ENCODE measurements at regions not wholly inside any gene's neighbourhood (a gene's known extent, or its start where the extent isn't known, plus 50 kb on each side); places are given as distances from the start of the nearest gene placed in this dataset.
"Not testable (repeated sequence)": the region's sequence is repeated elsewhere in the genome, so short reads cannot be mapped to it uniquely, and the experiment has no call there.

DNA sequence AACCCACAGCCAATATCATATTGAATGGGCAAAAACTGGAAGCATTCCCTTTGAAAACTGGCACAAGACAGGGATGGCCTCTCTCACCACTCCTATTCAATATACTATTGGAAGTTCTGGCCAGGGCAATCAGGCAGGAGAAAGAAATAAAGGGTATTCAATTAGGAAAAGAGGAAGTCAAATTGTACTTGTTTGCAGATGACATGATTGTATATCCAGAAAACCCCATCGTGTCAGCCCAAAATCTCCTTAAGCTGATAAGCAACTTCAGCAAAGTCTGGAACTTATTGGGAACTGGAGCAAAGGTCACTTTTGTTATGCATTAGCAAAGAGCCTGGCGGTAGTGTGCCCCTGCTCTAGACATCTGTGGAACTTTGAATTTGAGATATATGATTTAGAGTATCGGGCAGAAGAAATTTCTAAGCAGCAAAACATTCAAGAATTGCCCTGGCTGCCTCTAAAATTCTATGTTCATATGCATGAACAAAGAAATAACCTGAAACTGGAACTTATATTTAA is 53.4 kb upstream of the PSMA1 start:
- not testable (repeated sequence) for DNase-seq (ENCODE audit: extremely low spot score); H3K36me3 ChIP-seq (ENCODE audit: insufficient read depth); H3K4me1 ChIP-seq (ENCODE audit: insufficient read depth); H3K4me3 ChIP-seq (ENCODE audit: low read depth, low read length); H3K27ac ChIP-seq (ENCODE audit: low read depth)
- WGBS: 51% methylated on average over 3 of the region's 3 CpGs

DNA sequence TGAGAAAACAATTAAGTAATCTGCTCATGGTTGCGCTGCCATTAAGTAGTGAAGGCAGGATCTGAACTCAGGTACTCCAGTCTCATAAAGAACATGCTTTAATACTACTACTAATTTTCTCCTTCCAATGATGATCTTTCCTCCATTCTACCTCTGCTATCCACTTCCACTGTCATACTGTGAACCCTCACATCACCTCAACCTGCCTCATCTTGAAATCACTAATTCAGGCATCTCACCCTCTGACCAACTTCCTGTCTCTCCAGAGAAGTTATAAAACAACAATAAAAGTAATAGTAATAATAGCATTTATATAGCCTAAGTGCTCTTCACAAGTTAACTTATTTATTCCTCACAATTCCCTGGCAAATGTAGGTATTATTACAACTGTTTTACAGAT is 57.1 kb upstream of the PSMA1 start:
- Histone ChIP-seq H3K4me3 (ENCODE audit: low read depth, low read length) (no peak overlapping the region), H3K4me1 (ENCODE audit: insufficient read depth) (no peaks in the 10 kb centered on the region), H3K27ac (ENCODE audit: low read depth) (no peak overlapping the region), H3K36me3 (ENCODE audit: insufficient read depth) (no peaks in the 10 kb centered on the region)
- DNase-seq (ENCODE audit: extremely low spot score): no peak
- 100% methylated on average over 1 of the region's 1 CpG for WGBS

DNA sequence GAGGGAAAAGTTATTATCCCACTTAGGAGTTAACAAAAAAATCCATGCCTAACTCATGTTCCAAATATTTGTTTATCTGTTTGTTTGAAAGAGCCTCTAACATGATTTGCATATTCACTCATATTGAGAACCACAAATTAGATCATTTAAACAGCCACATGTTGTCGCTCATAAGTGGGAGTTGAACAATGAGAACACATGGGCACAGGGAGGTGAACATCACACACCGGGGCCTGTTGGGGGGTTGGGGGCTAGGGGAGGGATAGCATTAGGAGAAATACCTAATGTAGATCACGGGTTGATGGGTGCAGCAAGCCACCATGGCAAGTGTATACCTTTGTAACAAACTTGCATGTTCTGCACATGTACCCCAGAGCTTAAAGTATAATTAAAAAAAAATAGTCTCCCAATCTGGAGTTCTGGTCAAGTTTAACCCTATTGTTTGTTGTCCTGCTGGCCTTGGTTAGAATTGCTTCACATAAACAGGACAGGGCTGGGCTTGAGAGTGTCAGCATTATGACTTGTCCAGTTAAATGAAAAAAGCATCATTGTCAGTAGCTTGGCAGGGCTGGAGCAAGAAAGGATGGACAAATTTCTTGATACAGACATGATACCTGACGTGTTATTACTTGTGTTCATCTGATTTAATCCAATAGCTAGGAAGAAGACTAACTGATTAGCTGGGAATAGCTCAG is 57.8 kb upstream of the PSMA1 start:
- Histone ChIP-seq H3K4me1 (ENCODE audit: insufficient read depth) (no peaks in the 10 kb centered on the region), H3K27ac (ENCODE audit: low read depth) (no peak overlapping the region), H3K36me3 (ENCODE audit: insufficient read depth) (no peaks in the 10 kb centered on the region), H3K4me3 (ENCODE audit: low read depth, low read length) (no peak overlapping the region)
- 86% methylated on average over 4 of the region's 4 CpGs for WGBS
- no peak for DNase-seq (ENCODE audit: extremely low spot score)

DNA sequence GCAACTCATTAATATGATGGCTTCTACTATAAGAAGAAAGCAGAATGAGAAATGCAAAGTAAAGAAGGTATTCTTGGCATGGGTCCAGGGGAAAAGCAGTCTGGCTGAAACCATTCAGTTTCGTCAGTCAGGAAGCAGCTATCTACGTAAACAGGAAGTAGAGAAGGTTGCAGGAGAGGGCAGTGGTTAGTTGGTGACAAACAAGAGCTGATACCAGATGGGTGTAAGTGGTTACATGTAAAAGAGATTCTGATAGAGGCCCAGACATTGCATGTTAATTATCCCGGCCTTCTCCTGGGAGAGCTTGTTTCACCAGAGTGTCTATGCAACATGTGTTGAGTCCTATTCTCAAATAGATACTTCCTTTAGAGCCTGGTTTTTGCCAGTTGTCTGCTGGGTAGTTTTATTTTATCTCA is 58.4 kb upstream of the PSMA1 start:
- H3K27ac ChIP-seq (ENCODE audit: low read depth): peak overlapping the region; percentile 70
- DNase-seq (ENCODE audit: extremely low spot score): peak; percentile 25
- H3K4me3 ChIP-seq (ENCODE audit: low read depth, low read length): no peak overlapping the region
- 40% methylated on average over 3 of the region's 3 CpGs for WGBS
- no peaks in the 10 kb centered on the region for H3K36me3 ChIP-seq (ENCODE audit: insufficient read depth)
- no peaks in the 10 kb centered on the region for H3K4me1 ChIP-seq (ENCODE audit: insufficient read depth)

DNA sequence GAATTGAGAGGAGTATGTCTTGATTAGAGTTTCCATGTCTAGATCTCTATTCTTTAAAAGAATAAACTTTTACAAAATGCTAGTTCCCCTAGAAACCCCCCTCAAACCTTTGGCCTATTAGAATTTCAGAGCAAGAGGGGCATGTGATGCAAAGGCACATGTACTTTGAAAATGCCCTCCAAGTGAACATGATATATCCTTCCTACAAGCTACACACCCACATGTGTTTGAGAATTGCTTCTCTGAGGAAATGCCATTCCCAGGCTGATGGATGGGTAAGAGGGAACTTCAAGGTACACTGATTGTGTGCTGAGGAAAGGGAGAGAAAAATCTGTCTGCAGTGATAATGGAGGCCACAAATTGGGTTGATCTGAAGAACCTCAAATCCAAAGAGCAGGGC is 59.5 kb upstream of the PSMA1 start:
- Histone ChIP-seq H3K27ac (ENCODE audit: low read depth) (no peak overlapping the region), H3K4me3 (ENCODE audit: low read depth, low read length) (no peak overlapping the region), H3K4me1 (ENCODE audit: insufficient read depth) (no peaks in the 10 kb centered on the region), H3K36me3 (ENCODE audit: insufficient read depth) (no peaks in the 10 kb centered on the region)
- DNase-seq (ENCODE audit: extremely low spot score): no peak

DNA sequence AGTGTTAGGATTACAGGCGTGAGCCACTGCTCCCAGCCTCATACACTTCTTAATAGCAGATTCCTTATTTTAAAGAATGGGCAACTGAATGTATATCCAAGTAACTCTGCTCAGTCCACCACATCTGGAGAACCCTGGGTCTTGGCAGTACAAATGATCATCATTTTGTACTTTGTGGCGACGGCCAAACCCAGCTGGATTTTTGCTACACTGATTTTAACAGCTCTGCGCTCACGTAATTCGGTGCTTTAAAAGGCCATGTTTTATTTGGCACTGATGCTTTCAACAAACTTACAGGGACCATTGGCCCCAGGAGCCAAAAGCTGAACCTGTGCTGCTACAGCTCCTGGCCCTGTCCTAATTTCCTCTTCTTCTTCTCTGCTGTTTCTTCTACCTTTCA is 60.8 kb upstream of the PDE3B start:
- no peaks in the 10 kb centered on the region for H3K4me1 ChIP-seq (ENCODE audit: insufficient read depth)
- no peak overlapping the region for H3K4me3 ChIP-seq (ENCODE audit: low read depth, low read length)
- WGBS: 91% methylated on average over 6 of the region's 6 CpGs
- no peak for DNase-seq (ENCODE audit: extremely low spot score)
- H3K36me3 ChIP-seq (ENCODE audit: insufficient read depth): no peaks in the 10 kb centered on the region
- no peak overlapping the region for H3K27ac ChIP-seq (ENCODE audit: low read depth)

DNA sequence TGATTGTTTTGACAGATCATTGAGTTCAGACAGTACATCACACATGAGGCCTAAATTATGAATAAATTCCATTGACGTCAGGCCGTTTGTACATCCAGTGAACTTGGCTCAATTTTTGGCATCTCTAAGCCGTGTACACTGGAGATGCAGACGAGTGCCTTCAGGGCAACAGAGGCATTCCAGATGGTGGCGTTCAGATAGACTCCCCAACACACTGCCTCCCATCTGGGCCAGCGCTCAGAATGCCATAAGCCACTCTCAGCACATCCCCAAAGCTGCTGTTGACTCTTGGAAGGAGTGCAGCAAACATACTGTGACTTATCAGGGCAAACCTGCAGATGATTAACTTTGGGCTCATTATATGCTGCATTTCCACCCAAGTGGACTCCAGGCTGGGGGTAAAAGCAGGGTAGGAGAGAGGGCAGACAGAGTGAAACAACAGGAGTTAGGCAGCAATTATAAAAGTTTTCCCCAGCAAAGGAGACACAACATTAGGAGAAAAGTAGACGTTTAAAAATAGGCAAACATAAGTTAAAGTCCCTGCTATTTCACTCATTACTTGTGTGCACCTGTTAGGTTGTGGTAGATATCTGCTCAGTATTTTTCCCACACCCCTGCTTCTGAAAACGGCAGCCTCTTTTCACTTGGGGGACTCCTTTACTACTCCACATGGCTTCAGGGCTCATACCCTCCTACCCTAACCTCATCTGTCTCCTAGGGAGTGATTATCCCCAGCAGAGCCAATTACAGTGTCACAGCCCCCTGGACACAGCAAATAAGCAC is 60.2 kb upstream of the PDE3B start:
- Histone ChIP-seq H3K4me3 (ENCODE audit: low read depth, low read length) (no peak overlapping the region), H3K27ac (ENCODE audit: low read depth) (no peak overlapping the region), H3K4me1 (ENCODE audit: insufficient read depth) (no peaks in the 10 kb centered on the region), H3K36me3 (ENCODE audit: insufficient read depth) (no peaks in the 10 kb centered on the region)
- WGBS: 62% methylated on average over 8 of the region's 8 CpGs
- no peak for DNase-seq (ENCODE audit: extremely low spot score)

DNA sequence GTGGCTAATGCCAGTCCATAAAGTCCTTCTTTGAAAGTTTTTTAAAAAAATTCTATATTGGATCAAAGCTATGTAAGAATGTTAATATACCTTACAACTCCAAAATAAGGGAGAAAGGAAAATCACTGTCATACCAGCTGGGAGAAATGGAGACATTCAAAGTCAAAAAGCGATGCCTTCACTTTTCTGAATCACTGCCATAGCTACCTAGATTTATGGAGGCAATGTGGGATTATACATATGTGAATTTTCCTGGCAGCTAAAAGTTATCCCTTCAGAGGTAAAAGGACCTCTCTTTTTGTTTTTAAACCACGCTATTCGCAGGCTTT is 59.6 kb upstream of the PDE3B start:
- Histone ChIP-seq H3K36me3 (ENCODE audit: insufficient read depth) (no peaks in the 10 kb centered on the region), H3K27ac (ENCODE audit: low read depth) (no peak overlapping the region), H3K4me3 (ENCODE audit: low read depth, low read length) (no peak overlapping the region), H3K4me1 (ENCODE audit: insufficient read depth) (no peaks in the 10 kb centered on the region)
- DNase-seq (ENCODE audit: extremely low spot score): no peak
- 92% methylated on average over 3 of the region's 3 CpGs for WGBS

DNA sequence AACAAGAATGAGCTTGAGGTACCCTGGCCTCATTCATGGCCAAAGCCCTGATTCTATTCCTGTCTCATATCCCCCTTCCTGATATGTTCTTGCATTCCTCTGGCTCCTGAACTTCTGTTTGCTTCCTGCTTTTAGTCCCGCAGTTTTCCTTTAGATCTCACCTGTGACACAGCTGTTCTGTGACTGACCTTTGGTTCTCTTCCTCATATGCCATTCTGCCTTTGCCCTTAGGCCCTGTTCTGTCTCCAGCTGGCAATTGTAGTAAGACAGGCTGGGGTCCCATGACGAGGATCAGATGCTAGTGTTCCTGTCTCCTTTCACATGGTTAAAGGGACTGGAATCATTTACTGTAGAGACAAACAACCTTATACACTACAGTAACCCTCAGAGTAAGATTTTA is 59.0 kb upstream of the PDE3B start:
- Histone ChIP-seq H3K36me3 (ENCODE audit: insufficient read depth) (no peaks in the 10 kb centered on the region), H3K27ac (ENCODE audit: low read depth) (no peak overlapping the region), H3K4me1 (ENCODE audit: insufficient read depth) (no peaks in the 10 kb centered on the region), H3K4me3 (ENCODE audit: low read depth, low read length) (no peak overlapping the region)
- WGBS: 79% methylated on average over 2 of the region's 2 CpGs
- DNase-seq (ENCODE audit: extremely low spot score): no peak

DNA sequence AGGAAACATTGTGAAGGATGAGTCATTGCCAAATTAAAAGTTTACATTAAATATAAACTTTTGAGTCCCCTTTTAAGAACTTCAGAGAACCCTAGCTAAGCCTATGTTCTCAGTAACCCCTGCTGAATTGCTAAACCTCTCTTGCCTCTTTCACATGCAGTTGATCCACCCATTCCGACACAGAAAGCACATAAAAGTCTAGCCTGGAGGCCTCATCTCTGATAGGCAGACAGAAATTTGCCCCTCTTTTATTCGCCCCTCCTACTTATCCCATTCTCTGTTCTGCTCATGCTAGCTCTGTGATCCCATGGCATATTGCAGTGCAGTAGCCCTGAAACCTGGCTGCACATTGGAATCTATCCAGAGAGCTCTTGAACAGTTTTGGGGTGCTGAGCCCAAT is 58.2 kb upstream of the PDE3B start:
- no peak for DNase-seq (ENCODE audit: extremely low spot score)
- Histone ChIP-seq H3K27ac (ENCODE audit: low read depth) (no peak overlapping the region), H3K36me3 (ENCODE audit: insufficient read depth) (no peaks in the 10 kb centered on the region), H3K4me1 (ENCODE audit: insufficient read depth) (no peaks in the 10 kb centered on the region), H3K4me3 (ENCODE audit: low read depth, low read length) (no peak overlapping the region)
- 89% methylated on average over 2 of the region's 2 CpGs for WGBS

DNA sequence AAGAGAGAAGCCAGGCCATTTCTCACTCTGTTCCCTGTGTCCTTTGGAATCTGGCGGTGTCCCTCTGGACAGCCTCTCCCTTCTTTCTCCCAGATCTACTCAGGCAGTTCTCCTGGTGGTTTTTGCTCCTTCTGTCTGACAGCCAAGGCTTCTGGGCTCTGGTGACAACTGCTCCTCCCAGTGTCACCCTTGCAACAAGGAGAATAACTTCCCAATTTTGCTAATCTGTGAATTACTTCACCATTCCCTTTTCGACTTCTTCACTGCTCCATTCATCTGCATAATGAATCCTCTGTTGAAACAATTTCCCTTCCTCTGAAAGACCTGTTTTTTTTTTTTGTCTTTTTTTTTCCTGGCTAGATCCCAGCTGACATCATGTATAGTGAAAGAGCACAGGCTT is 56.3 kb upstream of the PDE3B start:
- Histone ChIP-seq H3K36me3 (ENCODE audit: insufficient read depth) (no peaks in the 10 kb centered on the region), H3K4me1 (ENCODE audit: insufficient read depth) (no peaks in the 10 kb centered on the region), H3K4me3 (ENCODE audit: low read depth, low read length) (no peak overlapping the region), H3K27ac (ENCODE audit: low read depth) (no peak overlapping the region)
- WGBS: 75% methylated on average over 2 of the region's 2 CpGs
- no peak for DNase-seq (ENCODE audit: extremely low spot score)

DNA sequence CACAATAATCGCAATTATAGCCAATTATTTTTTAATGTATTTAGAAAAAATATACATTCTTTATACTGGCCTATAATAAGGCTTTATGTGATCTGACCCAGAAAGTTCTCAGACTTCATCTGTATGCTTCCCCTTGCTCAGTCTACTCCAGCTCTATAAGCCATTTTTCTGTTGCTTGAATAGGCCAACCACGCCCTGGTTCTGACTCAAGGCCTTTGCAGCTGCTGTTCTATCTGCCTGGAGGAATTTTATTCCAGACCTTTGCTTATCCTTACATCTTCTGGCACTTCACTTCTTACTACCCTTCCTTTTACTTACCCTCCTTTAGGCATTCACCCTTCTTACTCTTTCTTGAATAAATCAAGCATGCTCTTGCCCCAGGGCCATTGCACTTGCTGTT is 54.9 kb upstream of the PDE3B start:
- WGBS: 97% methylated on average over 2 of the region's 2 CpGs
- H3K4me1 ChIP-seq (ENCODE audit: insufficient read depth): no peaks in the 10 kb centered on the region

DNA sequence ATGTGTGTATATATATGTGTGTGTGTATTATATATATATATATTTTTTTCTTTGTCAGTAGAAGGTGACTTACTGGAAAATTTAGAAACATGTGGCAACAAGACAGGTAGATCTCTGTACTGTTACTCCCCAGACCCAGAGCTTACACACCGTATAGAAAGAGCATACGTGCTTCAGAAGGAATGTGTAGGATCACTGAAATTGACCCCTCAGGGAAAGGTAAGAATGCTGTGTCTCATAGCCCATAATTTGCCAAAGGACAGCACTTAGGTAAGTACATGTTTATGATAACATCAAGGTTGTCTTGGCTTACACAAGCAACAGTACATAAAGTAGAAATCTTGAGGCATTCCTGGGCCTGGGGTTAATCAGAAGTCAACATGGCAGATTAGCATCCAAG is 54.2 kb upstream of the PDE3B start:
- no peaks in the 10 kb centered on the region for H3K36me3 ChIP-seq (ENCODE audit: insufficient read depth)
- no peak overlapping the region for H3K4me3 ChIP-seq (ENCODE audit: low read depth, low read length)
- no peak for DNase-seq (ENCODE audit: extremely low spot score)
- H3K27ac ChIP-seq (ENCODE audit: low read depth): no peak overlapping the region
- 86% methylated on average over 2 of the region's 2 CpGs for WGBS
- H3K4me1 ChIP-seq (ENCODE audit: insufficient read depth): no peaks in the 10 kb centered on the region

More for the DNA sequence above, 54.9 kb upstream of the PDE3B start:
- H3K36me3 ChIP-seq (ENCODE audit: insufficient read depth): no peaks in the 10 kb centered on the region
- no peak overlapping the region for H3K27ac ChIP-seq (ENCODE audit: low read depth)
- DNase-seq (ENCODE audit: extremely low spot score): no peak
- no peak overlapping the region for H3K4me3 ChIP-seq (ENCODE audit: low read depth, low read length)

DNA sequence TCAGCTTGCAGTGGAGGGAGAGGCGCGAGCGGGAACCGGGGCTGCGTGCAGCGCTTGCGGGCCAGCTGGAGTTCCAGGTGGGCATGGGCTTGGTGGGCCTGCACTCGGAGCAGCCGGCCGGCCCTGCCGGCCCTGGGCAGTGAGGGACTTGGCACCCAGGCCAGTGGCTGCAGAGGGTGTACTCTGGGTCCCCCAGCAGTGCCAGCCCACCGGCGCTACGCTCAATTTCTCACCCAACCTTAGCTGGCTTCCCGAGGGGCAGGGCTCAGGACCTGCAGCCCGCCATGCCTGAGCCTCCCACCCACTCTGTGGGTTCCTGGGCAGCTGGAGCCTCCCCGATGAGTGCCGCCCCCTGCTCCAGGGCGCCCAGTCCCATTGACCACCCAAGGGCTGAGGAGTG is 52.6 kb upstream of the PDE3B start:
- not testable (repeated sequence) for H3K4me1 ChIP-seq (ENCODE audit: insufficient read depth); H3K27ac ChIP-seq (ENCODE audit: low read depth); DNase-seq (ENCODE audit: extremely low spot score); H3K36me3 ChIP-seq (ENCODE audit: insufficient read depth); H3K4me3 ChIP-seq (ENCODE audit: low read depth, low read length)
- 95% methylated on average over 19 of the region's 19 CpGs for WGBS

All from urinary bladder (tissue), 3 donors.